ENCODE measurements at regions not wholly inside any gene's neighbourhood (a gene's known extent, or its start where the extent isn't known, plus 50 kb on each side); places are given as distances from the start of the nearest gene placed in this dataset.

DNA sequence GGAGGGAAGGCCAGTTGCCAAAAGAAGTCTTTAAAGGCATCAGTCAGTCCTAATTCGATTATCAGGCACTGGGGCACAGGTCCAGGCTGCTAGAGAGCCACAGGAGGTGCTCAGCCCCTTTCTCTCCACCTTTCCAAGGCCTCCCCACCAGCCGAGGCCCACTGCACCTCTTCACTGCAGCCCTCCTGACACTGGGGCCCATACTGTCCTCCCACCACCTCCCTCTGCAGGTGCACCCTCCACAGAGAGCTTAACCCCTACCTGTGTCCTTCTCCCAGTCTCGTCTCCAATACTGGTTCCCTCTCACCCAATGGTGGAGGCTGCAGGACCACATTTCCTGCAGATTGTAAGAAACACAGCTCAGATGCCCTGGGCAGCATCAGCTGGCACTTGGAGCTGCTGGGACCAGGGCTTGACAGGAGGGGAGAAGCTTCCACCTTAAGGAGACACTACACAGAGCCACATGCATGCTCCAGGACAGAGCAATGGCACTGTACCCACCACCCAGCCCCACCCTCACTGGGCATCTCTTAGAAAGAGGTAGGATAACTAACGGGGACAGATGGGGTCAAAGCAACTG lies 81.6 kb upstream of the PRR20G start:
- H3K4me3 ChIP-seq (ENCODE audit: low read depth in 2 of 2, low read length in 1 of 2): no peak overlapping the region
- no peak overlapping the region for H3K27ac ChIP-seq (ENCODE audit: low read depth in 2 of 2, low read length in 1 of 2)
- H3K9me3 ChIP-seq: no peaks in the 10 kb centered on the region
- 33% methylated on average over 4 of the region's 4 CpGs for WGBS (ENCODE audit: low lambda C conversion rate)
- H3K4me2 ChIP-seq: no peak overlapping the region
- H3K79me2 ChIP-seq (ENCODE audit: insufficient read depth): no peaks in the 10 kb centered on the region
- H3K9me2 ChIP-seq: no peaks in the 10 kb centered on the region
- H3K9ac ChIP-seq: no peak overlapping the region
- ChIA-PET POLR2A (no interaction called here), CTCF (interaction anchor here (0.8 to 1.1 kb wide), 3 partner anchors 11 to 38 kb away, joined by 3 to 4 read pairs (median 3); no protein-coding TSS in a partner anchor)
- H3K4me1 ChIP-seq (ENCODE audit: control insufficient read depth in 1 of 2, insufficient read depth in 2 of 2, low read depth in 1 of 2, low read length in 1 of 2): peaks cover 0 to 17% of the 10 kb centered on the region in 2 experiments; a peak in 1 of 4 replicates
- no peak overlapping the region for H2AFZ ChIP-seq (ENCODE audit: low read depth)
- H3K27me3 ChIP-seq (ENCODE audit: insufficient read depth): 0 out of 2 replicates have a peak, but pooled peaks cover 6% of the 10 kb centered on the region
- no peaks in the 10 kb centered on the region for H3K36me3 ChIP-seq (replicated peaks in 1 of 2; ENCODE audit: control insufficient read depth in 1 of 2, insufficient read depth in 2 of 2, low read length in 1 of 2)
- no peak for DNase-seq
- H4K20me1 ChIP-seq (ENCODE audit: insufficient read depth): no peaks in the 10 kb centered on the region
- H3F3A ChIP-seq (replicated peaks; ENCODE audit: insufficient read depth): no peaks in the 10 kb centered on the region
- TF ChIP-seq, protein P1, sequence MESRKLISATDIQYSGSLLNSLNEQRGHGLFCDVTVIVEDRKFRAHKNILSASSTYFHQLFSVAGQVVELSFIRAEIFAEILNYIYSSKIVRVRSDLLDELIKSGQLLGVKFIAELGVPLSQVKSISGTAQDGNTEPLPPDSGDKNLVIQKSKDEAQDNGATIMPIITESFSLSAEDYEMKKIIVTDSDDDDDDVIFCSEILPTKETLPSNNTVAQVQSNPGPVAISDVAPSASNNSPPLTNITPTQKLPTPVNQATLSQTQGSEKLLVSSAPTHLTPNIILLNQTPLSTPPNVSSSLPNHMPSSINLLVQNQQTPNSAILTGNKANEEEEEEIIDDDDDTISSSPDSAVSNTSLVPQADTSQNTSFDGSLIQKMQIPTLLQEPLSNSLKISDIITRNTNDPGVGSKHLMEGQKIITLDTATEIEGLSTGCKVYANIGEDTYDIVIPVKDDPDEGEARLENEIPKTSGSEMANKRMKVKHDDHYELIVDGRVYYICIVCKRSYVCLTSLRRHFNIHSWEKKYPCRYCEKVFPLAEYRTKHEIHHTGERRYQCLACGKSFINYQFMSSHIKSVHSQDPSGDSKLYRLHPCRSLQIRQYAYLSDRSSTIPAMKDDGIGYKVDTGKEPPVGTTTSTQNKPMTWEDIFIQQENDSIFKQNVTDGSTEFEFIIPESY (IDR thresholded peaks at IDR 0.05; ENCODE audit: borderline replicate concordance, low read depth): no peak
- no peak for TF ChIP-seq RAD21 (IDR thresholded peaks at IDR 0.05; ENCODE audit: low read length)

DNA sequence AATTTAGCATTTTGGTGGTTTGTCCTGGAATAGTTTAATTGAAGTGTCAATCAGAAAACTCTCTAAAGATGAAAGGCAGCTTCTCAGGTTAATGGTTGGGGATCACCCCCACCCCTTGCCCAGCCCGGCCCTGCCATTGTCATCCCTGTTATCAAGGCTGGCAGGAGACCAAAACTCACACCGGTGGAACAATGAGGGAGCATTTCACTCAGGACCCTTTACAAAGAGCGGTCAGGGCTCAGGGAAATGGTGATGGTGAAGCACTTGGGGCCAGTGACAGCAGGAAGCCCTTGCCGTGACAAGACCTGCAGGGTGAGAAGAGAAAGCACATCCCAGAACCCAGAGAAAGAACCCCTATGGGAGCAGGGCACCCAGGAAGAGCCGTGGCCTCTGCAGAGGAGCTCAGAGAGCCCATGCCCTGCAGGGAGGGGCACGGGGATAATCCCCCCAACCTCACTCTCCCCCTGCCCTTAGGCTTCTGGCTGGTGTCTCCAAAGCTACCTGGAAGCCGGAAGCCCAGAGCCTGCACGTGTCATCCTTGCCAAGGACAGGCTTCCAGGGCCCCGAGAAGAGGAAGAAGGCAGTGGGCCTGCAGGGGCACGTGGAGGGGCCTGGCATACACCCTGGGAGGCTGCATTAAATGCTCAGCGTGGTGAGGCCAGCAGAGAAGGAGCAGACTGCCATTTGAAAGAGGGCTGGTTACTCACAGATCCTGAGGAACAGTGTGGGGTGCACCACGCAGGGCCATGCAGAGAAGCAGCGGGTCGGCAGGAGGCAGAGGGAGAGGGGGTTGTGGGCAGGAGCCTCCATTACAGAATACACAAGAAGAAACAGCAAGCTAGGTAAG lies 80.6 kb upstream of the PRR20G start:
- WGBS (ENCODE audit: low lambda C conversion rate): 58% methylated on average over 10 of the region's 14 CpGs
- no peak for DNase-seq
- Histone ChIP-seq H3K9ac (no peak overlapping the region), H2AFZ (ENCODE audit: low read depth) (no peak overlapping the region), H3K4me1 (ENCODE audit: control insufficient read depth in 1 of 2, insufficient read depth in 2 of 2, low read depth in 1 of 2, low read length in 1 of 2) (peaks cover 0 to 17% of the 10 kb centered on the region in 2 experiments; a peak in 1 of 4 replicates), H4K20me1 (ENCODE audit: insufficient read depth) (no peaks in the 10 kb centered on the region), H3K4me3 (ENCODE audit: low read depth in 2 of 2, low read length in 1 of 2) (no peak overlapping the region), H3K9me3 (no peaks in the 10 kb centered on the region), H3K27ac (ENCODE audit: low read depth in 2 of 2, low read length in 1 of 2) (no peak overlapping the region), H3K9me2 (no peaks in the 10 kb centered on the region), H3K79me2 (ENCODE audit: insufficient read depth) (no peaks in the 10 kb centered on the region), H3K36me3 (replicated peaks in 1 of 2; ENCODE audit: control insufficient read depth in 1 of 2, insufficient read depth in 2 of 2, low read length in 1 of 2) (no peaks in the 10 kb centered on the region), H3F3A (replicated peaks; ENCODE audit: insufficient read depth) (no peaks in the 10 kb centered on the region), H3K4me2 (no peak overlapping the region), H3K27me3 (ENCODE audit: insufficient read depth) (0 out of 2 replicates have a peak, but pooled peaks cover 6% of the 10 kb centered on the region)
- ChIA-PET POLR2A (no interaction called here), CTCF (no interaction called here)
- TF ChIP-seq RFX5 (IDR thresholded peaks at IDR 0.05; ENCODE audit: low read length) (no peak), MEF2A (IDR thresholded peaks at IDR 0.05; ENCODE audit: borderline replicate concordance, low read depth) (no peak), TEAD4 (IDR thresholded peaks at IDR 0.05; ENCODE audit: borderline replicate concordance, insufficient read depth) (no peak), YY1 (IDR thresholded peaks at IDR 0.05; ENCODE audit: low read depth) (no peak)
- TF ChIP-seq, protein P2, sequence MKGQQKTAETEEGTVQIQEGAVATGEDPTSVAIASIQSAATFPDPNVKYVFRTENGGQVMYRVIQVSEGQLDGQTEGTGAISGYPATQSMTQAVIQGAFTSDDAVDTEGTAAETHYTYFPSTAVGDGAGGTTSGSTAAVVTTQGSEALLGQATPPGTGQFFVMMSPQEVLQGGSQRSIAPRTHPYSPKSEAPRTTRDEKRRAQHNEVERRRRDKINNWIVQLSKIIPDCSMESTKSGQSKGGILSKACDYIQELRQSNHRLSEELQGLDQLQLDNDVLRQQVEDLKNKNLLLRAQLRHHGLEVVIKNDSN (IDR thresholded peaks at IDR 0.05; ENCODE audit: borderline replicate concordance, low read depth): no peak

Data from SK-N-SH (cell line).